Esophagus squamous epithelium (tissue), 5 donors: ENCODE measurements at regions not wholly inside any gene's neighbourhood (a gene's known extent, or its start where the extent isn't known, plus 50 kb on each side); places are given as distances from the start of the nearest gene placed in this dataset.

ENCODE experiments used
- DNase-seq: peaks from one replicate; lab custom pipeline; 2025; lab: John Stamatoyannopoulos, UW
- H3K27ac ChIP-seq, 4 donors: fragments of 200-600 bp; sonication (generic); one replicate each; pipeline ENCODE4 v1.5.1; 2016 to 2019; ENCODE audit warnings: mild to moderate bottlenecking in 1 of 4
- H3K27me3 ChIP-seq, 4 donors: fragments of 200-600 bp; sonication (generic); 1 replicate in 3 of 4; 2 replicates in 1 of 4; pipeline versions ENCODE4 v1.5.1 to v1.6.0; 2017 to 2021; ENCODE audit warnings: antibody characterized with exemption in 1 of 4
- H3K36me3 ChIP-seq, 3 donors: fragments of 200-600 bp; sonication (generic); one replicate each; pipeline ENCODE4 v1.5.1; 2016 to 2019
- H3K4me1 ChIP-seq, 3 donors: fragments of 200-600 bp; sonication (generic); one replicate each; pipeline ENCODE4 v1.5.1; 2017 to 2019
- H3K4me3 ChIP-seq, 4 donors: fragments of 200-600 bp; sonication (generic); 1 replicate in 3 of 4; 2 replicates in 1 of 4; pipeline ENCODE4 v1.5.1; 2016 to 2019; ENCODE audit warnings: mild to moderate bottlenecking in 2 of 4, moderate library complexity in 1 of 4
- H3K9me3 ChIP-seq, 3 donors: fragments of 200-600 bp; sonication (generic); one replicate each; pipeline ENCODE4 v1.5.1; 2016 to 2019
- POLR2A ChIP-seq, 4 donors: fragments of 450-650 bp; IDR thresholded peaks; one replicate each; pipeline ENCODE4 v1.6.1; 2017; ENCODE audit warnings: antibody characterized with exemption in 4 of 4, mild to moderate bottlenecking in 4 of 4, moderate library complexity in 3 of 4
- WGBS, 2 donors: methylation state at CpG; one replicate each; pipeline ENCODE4 v1.1.5; 2018; 5-methylcytosine and 5-hydroxymethylcytosine counted together
- intact Hi-C: fragments of 100-400 bp; cut with DNase I; formaldehyde crosslinking; loops from one replicate; pipeline ENCODE4 v1.15.0; 2022
- TF ChIP-seq, protein P1 (sequence below), 6 experiments: fragments of 450-650 bp in 4 of 6; fragments of 200-600 bp in 2 of 6; sonication (generic) in 2 of 6; IDR thresholded peaks; one replicate each; pipeline ENCODE4 v1.5.1; 2016 to 2019; ENCODE audit warnings: antibody characterized with exemption in 6 of 6, mild to moderate bottlenecking in 4 of 6, moderate library complexity in 4 of 6
- donor health status: DM: yes; HTN: yes; CAD: no.

DNA sequence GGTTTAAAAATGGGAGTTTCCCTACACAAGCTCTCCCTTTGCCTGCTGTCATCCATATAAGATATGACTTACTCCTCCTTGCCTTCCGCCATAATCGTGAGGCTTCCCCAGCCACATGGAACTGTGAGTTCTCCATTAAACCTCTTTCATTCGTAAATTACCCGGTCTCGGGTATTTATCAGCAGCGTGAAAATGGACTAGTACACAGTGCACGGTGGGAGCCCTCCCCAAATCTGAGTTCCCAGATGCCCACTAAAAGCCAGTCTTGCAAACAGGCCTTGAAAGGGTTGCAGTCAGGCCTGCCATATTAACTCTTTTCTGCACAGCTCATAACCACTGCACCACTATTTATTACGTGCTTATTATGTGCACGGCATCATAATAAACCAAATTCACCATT is 400.9 kb downstream of the PRDM2 start:
- TF ChIP-seq, protein P1, sequence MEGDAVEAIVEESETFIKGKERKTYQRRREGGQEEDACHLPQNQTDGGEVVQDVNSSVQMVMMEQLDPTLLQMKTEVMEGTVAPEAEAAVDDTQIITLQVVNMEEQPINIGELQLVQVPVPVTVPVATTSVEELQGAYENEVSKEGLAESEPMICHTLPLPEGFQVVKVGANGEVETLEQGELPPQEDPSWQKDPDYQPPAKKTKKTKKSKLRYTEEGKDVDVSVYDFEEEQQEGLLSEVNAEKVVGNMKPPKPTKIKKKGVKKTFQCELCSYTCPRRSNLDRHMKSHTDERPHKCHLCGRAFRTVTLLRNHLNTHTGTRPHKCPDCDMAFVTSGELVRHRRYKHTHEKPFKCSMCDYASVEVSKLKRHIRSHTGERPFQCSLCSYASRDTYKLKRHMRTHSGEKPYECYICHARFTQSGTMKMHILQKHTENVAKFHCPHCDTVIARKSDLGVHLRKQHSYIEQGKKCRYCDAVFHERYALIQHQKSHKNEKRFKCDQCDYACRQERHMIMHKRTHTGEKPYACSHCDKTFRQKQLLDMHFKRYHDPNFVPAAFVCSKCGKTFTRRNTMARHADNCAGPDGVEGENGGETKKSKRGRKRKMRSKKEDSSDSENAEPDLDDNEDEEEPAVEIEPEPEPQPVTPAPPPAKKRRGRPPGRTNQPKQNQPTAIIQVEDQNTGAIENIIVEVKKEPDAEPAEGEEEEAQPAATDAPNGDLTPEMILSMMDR (IDR thresholded peaks at IDR 0.05): no peak
- no peak for TF ChIP-seq POLR2A (IDR thresholded peaks at IDR 0.05)
- no peaks in the 10 kb centered on the region for H3K4me1 ChIP-seq
- intact Hi-C loops: no loop called here
- peaks cover 0 to 5% (median 0%) of the 10 kb centered on the region in 4 donors for H3K27me3 ChIP-seq
- no peak overlapping the region for H3K27ac ChIP-seq
- H3K9me3 ChIP-seq: no peaks in the 10 kb centered on the region
- no peak overlapping the region for H3K4me3 ChIP-seq
- WGBS, 2 donors: 85 to 92% methylated on average over 9 of the region's 9 CpGs
- H3K36me3 ChIP-seq: no peaks in the 10 kb centered on the region
- DNase-seq: no peak

- intact Hi-C loops: no loop called here
- no peak overlapping the region for H3K27ac ChIP-seq
- H3K27me3 ChIP-seq: peaks cover 0 to 5% (median 0%) of the 10 kb centered on the region in 4 donors
- no peaks in the 10 kb centered on the region for H3K9me3 ChIP-seq
- no peak for DNase-seq
- no peaks in the 10 kb centered on the region for H3K36me3 ChIP-seq
- H3K4me3 ChIP-seq: no peak overlapping the region
- WGBS, 2 donors: 78 to 88% methylated on average over 6 to 9 of the region's 9 CpGs
- TF ChIP-seq, protein P1 (IDR thresholded peaks at IDR 0.05): no peak
- TF ChIP-seq POLR2A (IDR thresholded peaks at IDR 0.05): no peak
- H3K4me1 ChIP-seq: no peaks in the 10 kb centered on the region
Observed at GRCh38 chr1:14102180-14102579, 402.2 kb downstream of the PRDM2 start.

GRCh38 chr1:14103878-14104430 is 404.0 kb downstream of the PRDM2 start:
- no peak overlapping the region for H3K27ac ChIP-seq
- no peak overlapping the region for H3K4me3 ChIP-seq
- H3K4me1 ChIP-seq: peaks cover 0 to 8% (median 3%) of the 10 kb centered on the region in 3 donors
- intact Hi-C loops: no loop called here
- 77 to 85% methylated on average over 6 to 7 of the region's 7 CpGs for WGBS, 2 donors
- no peaks in the 10 kb centered on the region for H3K9me3 ChIP-seq
- no peak for DNase-seq
- no peak for TF ChIP-seq POLR2A (IDR thresholded peaks at IDR 0.05)
- TF ChIP-seq, protein P1 (IDR thresholded peaks at IDR 0.05): no peak
- peaks cover 0 to 5% (median 0%) of the 10 kb centered on the region in 4 donors for H3K27me3 ChIP-seq
- H3K36me3 ChIP-seq: no peaks in the 10 kb centered on the region

DNA sequence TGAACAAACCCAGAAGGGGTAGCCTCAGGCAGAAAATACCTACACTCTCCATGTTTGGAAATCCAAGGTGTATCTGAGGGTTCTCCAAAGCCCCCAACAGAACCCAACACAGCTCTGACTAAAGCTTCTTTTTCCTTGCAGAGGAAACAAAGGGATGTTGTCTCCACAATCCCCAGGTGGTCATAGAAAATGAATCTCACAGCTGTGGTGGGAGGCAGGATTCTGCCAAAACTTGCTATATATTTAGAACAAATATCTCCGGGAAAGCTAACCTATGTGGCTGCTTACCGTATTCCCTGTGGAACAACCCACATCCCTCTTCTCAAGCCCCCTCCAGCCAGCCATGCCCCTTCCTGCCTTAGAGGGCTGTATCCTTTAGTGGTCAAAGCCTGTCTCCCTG is 406.1 kb downstream of the PRDM2 start:
- H3K9me3 ChIP-seq: no peaks in the 10 kb centered on the region

DNA sequence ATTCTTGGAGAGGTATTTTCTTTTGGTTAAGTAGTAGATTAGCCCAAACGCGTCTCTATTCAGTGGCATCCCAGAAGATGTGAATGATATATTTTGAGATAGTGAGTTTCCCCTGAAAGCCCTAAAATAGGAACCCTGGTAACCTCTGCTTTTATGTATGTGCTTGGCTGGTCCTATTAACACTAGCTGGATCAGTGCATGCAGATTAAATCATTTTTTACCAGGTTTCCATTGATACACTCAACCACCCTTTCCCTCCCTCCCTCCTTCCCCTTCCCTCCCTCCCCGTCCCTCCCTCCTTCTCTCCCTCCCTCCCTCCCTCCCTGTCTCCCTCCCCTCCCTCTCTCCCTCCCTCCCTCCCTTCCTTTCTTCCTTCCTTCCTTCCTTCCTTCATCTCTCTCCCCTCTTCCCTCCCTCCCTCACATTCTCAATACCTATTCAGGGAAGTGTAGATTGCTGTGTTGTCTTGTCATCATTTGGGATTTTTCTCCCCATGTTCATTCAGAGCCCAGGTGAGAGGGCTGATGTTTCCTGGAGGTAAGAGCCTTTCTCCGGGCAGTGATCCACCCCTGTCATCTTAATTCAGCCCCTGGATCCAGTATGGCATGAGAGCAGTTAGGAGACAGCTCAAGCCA is 406.8 kb downstream of the PRDM2 start:
- intact Hi-C loops: no loop called here

More for the DNA sequence above, 406.1 kb downstream of the PRDM2 start:
- TF ChIP-seq, protein P1 (IDR thresholded peaks at IDR 0.05): no peak
- no peak for TF ChIP-seq POLR2A (IDR thresholded peaks at IDR 0.05)
- Histone ChIP-seq H3K4me1 (peaks cover 0 to 8% (median 3%) of the 10 kb centered on the region in 3 donors), H3K27me3 (peaks cover 0 to 5% (median 0%) of the 10 kb centered on the region in 4 donors), H3K4me3 (no peak overlapping the region), H3K36me3 (no peaks in the 10 kb centered on the region), H3K27ac (no peak overlapping the region)
- 84 to 93% methylated on average over 2 of the region's 2 CpGs for WGBS, 2 donors
- no peak for DNase-seq
- intact Hi-C loops: no loop called here

More for the DNA sequence above, 406.8 kb downstream of the PRDM2 start:
- H3K36me3 ChIP-seq: no peaks in the 10 kb centered on the region
- H3K4me1 ChIP-seq: peaks cover 0 to 8% (median 3%) of the 10 kb centered on the region in 3 donors
- TF ChIP-seq POLR2A (IDR thresholded peaks at IDR 0.05): no peak
- peaks cover 0 to 5% (median 0%) of the 10 kb centered on the region in 4 donors for H3K27me3 ChIP-seq
- no peak for DNase-seq
- no peak overlapping the region for H3K4me3 ChIP-seq
- 72 to 95% methylated on average over 3 to 4 of the region's 4 CpGs for WGBS, 2 donors
- no peak overlapping the region for H3K27ac ChIP-seq
- no peaks in the 10 kb centered on the region for H3K9me3 ChIP-seq
